SU-DHL-6 (cell line): ENCODE measurements at regions not wholly inside any gene's neighbourhood (a gene's known extent, or its start where the extent isn't known, plus 50 kb on each side); places are given as distances from the start of the nearest gene placed in this dataset.
"Not testable (repeated sequence)": the region's sequence is repeated elsewhere in the genome, so short reads cannot be mapped to it uniquely, and the experiment has no call there.

Source experiments
- CTCF ChIP-seq: fragments of 200-600 bp; sonication (generic); IDR thresholded peaks from one replicate; pipeline ENCODE4 v1.5.1; 2017; ENCODE audit warnings: antibody characterized with exemption, mild to moderate bottlenecking, low read length, moderate library complexity; ENCODE audit not compliant: insufficient read depth, poor library complexity, severe bottlenecking
- EZH2phosphoT487 ChIP-seq: fragments of 200-600 bp; sonication (generic), shearing (Covaris generic); conservative IDR thresholded peaks from 2 replicates; pipeline ENCODE4 v1.6.1; 2018; ENCODE audit warnings: mild to moderate bottlenecking, antibody characterized with exemption, low read length, moderate library complexity, mixed read lengths

GRCh38 chr7:69393912-69394311 is 204.4 kb upstream of the AUTS2 start:
- not testable (repeated sequence) for TF ChIP-seq CTCF, EZH2phosphoT487
